ENCODE measurements at regions not wholly inside any gene's neighbourhood (a gene's known extent, or its start where the extent isn't known, plus 50 kb on each side); places are given as distances from the start of the nearest gene placed in this dataset.

DNA sequence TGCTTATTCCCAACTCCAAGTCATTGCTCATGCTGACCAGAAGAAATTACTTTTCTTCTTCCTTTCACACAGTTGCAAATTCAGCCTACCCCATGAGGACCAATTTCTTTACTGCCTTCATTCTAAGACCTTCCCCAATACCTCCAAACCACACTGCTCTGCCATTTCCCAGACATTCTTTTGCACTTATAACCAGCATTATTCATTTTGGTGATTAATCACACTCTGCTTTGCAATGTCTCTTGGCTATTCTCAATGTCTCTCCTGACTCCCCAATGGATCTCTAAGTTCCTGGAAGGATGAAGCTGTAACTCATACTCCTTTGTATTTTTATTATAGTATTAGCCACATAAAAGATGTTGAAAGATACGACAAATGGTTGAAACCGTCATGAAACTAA is 105.7 kb upstream of the RANBP3L start:
- TF ChIP-seq EZH2 (IDR thresholded peaks at IDR 0.05) (no peak), POLR2AphosphoS5 (IDR thresholded peaks at IDR 0.05; ENCODE audit: borderline replicate concordance, low read depth, low read length) (no peak)
